Neural cell (in vitro differentiated cells): ENCODE measurements at regions not wholly inside any gene's neighbourhood (a gene's known extent, or its start where the extent isn't known, plus 50 kb on each side); places are given as distances from the start of the nearest gene placed in this dataset.

Experiments
- H2AFZ ChIP-seq: fragments of 200-600, 300-800 bp; sonication (generic), shearing (Covaris generic); 2 replicates; pipeline ENCODE4 v1.6.0; 2014; ENCODE audit warnings: low read depth, mild to moderate bottlenecking, antibody characterized with exemption, low read length, moderate library complexity
- H3F3A ChIP-seq: fragments of 200-600 bp; shearing (Covaris generic); 2 replicates; pipeline ENCODE4 v1.6.1; 2016; ENCODE audit warnings: mild to moderate bottlenecking, moderate library complexity, mixed read lengths, antibody characterized with exemption, low read length; ENCODE audit not compliant: insufficient read depth, poor library complexity, severe bottlenecking
- H3K27ac ChIP-seq: fragments of 200-600, 300-800 bp; sonication (generic), shearing (Covaris generic); 2 replicates; pipeline ENCODE4 v1.5.1; 2014; ENCODE audit warnings: mild to moderate bottlenecking, low read length, moderate library complexity
- H3K27me3 ChIP-seq: fragments of 300-800, 200-600 bp; sonication (generic), shearing (Covaris generic); 2 replicates; pipeline ENCODE4 v1.6.0; 2014; ENCODE audit warnings: mild to moderate bottlenecking, low read depth, low read length, moderate library complexity; ENCODE audit not compliant: insufficient read depth
- H3K36me3 ChIP-seq: fragments of 300-800, 200-600 bp; sonication (generic), shearing (Covaris generic); 2 replicates; pipeline ENCODE4 v1.5.1; 2014; ENCODE audit warnings: mild to moderate bottlenecking, antibody characterized with exemption, low read length, moderate library complexity; ENCODE audit not compliant: insufficient read depth
- H3K4me2 ChIP-seq: fragments of 300-800, 200-600 bp; sonication (generic), shearing (Covaris generic); 2 replicates; pipeline ENCODE4 v1.6.0; 2014; ENCODE audit warnings: mild to moderate bottlenecking, low read length
- H3K4me3 ChIP-seq: fragments of 300-800, 200-600 bp; sonication (generic), shearing (Covaris generic); 2 replicates; pipeline ENCODE4 v1.5.1; 2014; ENCODE audit warnings: mild to moderate bottlenecking, low read length, moderate library complexity
- H3K79me2 ChIP-seq: fragments of 200-600 bp; shearing (Covaris generic); replicated peaks from 2 replicates; pipeline ENCODE4 v1.6.0; 2014; ENCODE audit warnings: mild to moderate bottlenecking, low read length, moderate library complexity; ENCODE audit not compliant: insufficient read depth
- H3K9ac ChIP-seq: fragments of 300-800, 200-600 bp; sonication (generic), shearing (Covaris generic); 2 replicates; pipeline ENCODE4 v1.6.1; 2016; ENCODE audit warnings: mild to moderate bottlenecking, low read length, mixed read lengths
- H3K9me2 ChIP-seq: fragments of 200-600 bp; shearing (Covaris generic); 2 replicates; pipeline ENCODE4 v1.6.1; 2016; ENCODE audit warnings: mild to moderate bottlenecking, low read length, mixed read lengths; ENCODE audit not compliant: insufficient read depth
- H3K9me3 ChIP-seq: fragments of 200-600, 300-800 bp; sonication (generic), shearing (Covaris generic); 2 replicates; pipeline ENCODE4 v1.6.1; 2016; ENCODE audit warnings: mild to moderate bottlenecking, mixed run types, low read length, moderate library complexity, mixed read lengths
- H4K20me1 ChIP-seq: fragments of 200-600 bp; shearing (Covaris generic); 2 replicates; pipeline ENCODE4 v1.6.1; 2016; ENCODE audit warnings: mild to moderate bottlenecking, mixed run types; ENCODE audit not compliant: insufficient read depth
- CTCF ChIP-seq: fragments of 450-650 bp; IDR thresholded peaks from 2 replicates; pipeline ENCODE4 v1.5.1; 2014; ENCODE audit warnings: antibody characterized with exemption, mild to moderate bottlenecking, moderate library complexity; ENCODE audit not compliant: poor library complexity, severe bottlenecking
- EP300 ChIP-seq: fragments of 450-650 bp; conservative IDR thresholded peaks from 2 replicates; pipeline ENCODE4 v1.6.1; 2014; ENCODE audit warnings: antibody characterized with exemption, mild to moderate bottlenecking, moderate library complexity; ENCODE audit not compliant: poor library complexity, severe bottlenecking
- EZH2 ChIP-seq: fragments of 200-600, 300-800 bp; shearing (Covaris generic), sonication (generic); IDR thresholded peaks from 2 replicates; pipeline ENCODE4 v1.6.1; 2014; ENCODE audit warnings: antibody characterized with exemption, low read length, borderline replicate concordance, mild to moderate bottlenecking; ENCODE audit not compliant: insufficient read depth, poor library complexity, severe bottlenecking
- MXI1 ChIP-seq: fragments of 450-650 bp; conservative IDR thresholded peaks from 2 replicates; pipeline ENCODE4 v1.6.1; 2014; ENCODE audit warnings: antibody characterized with exemption, mild to moderate bottlenecking; ENCODE audit not compliant: poor library complexity, severe bottlenecking
- POLR2AphosphoS5 ChIP-seq: IDR thresholded peaks from 2 replicates; pipeline ENCODE4 v1.6.1; 2012
- RAD21 ChIP-seq: fragments of 450-650 bp; conservative IDR thresholded peaks from 2 replicates; pipeline ENCODE4 v1.6.1; 2014; ENCODE audit warnings: antibody characterized with exemption, mild to moderate bottlenecking, moderate library complexity
- REST ChIP-seq: IDR thresholded peaks from 2 replicates; pipeline ENCODE4 v1.6.1; 2012; ENCODE audit warnings: borderline replicate concordance
- SMC3 ChIP-seq: fragments of 450-650 bp; conservative IDR thresholded peaks from 2 replicates; pipeline ENCODE4 v1.6.1; 2014; ENCODE audit warnings: antibody characterized with exemption, mild to moderate bottlenecking, moderate library complexity; ENCODE audit not compliant: poor library complexity
- TAF1 ChIP-seq: IDR thresholded peaks from 2 replicates; pipeline ENCODE4 v1.6.1; 2012; ENCODE audit warnings: low read depth

GRCh38 chr6:126118936-126119335, 132.6 kb downstream of the TRMT11 start:
- H3K4me3 ChIP-seq, result no peak overlapping the region
- no peak overlapping the region for H3K9ac ChIP-seq
- no peaks in the 10 kb centered on the region for H3K36me3 ChIP-seq
- H3K27me3 ChIP-seq, result no peaks in the 10 kb centered on the region
- no peak overlapping the region for H2AFZ ChIP-seq
- H3K4me2 ChIP-seq, result no peak overlapping the region
- H3K9me3 ChIP-seq, result no peaks in the 10 kb centered on the region
- H3F3A ChIP-seq, result no peaks in the 10 kb centered on the region
- no peaks in the 10 kb centered on the region for H3K79me2 ChIP-seq
- no peaks in the 10 kb centered on the region for H3K9me2 ChIP-seq
- no peak for TF ChIP-seq EZH2
- TF ChIP-seq SMC3, result no peak
- TF ChIP-seq RAD21, result no peak
- TF ChIP-seq TAF1, result no peak
- TF ChIP-seq CTCF, result no peak
- TF ChIP-seq EP300, result no peak
- no peak overlapping the region for H3K27ac ChIP-seq
- H4K20me1 ChIP-seq, result no peaks in the 10 kb centered on the region

GRCh38 chr6:126123226-126123625, 136.9 kb downstream of the TRMT11 start:
- TF ChIP-seq TAF1, result no peak
- no peak for TF ChIP-seq CTCF
- TF ChIP-seq POLR2AphosphoS5, result no peak
- no peak for TF ChIP-seq SMC3
- TF ChIP-seq EP300, result no peak
- TF ChIP-seq EZH2, result no peak
- no peak for TF ChIP-seq REST
- no peak for TF ChIP-seq MXI1
- no peak for TF ChIP-seq RAD21
- Histone ChIP-seq H3K9me3 (no peaks in the 10 kb centered on the region), H3K79me2 (no peaks in the 10 kb centered on the region), H3K36me3 (no peaks in the 10 kb centered on the region), H2AFZ (no peak overlapping the region), H3K9me2 (no peaks in the 10 kb centered on the region), H3K4me3 (no peak overlapping the region), H3K27ac (no peak overlapping the region), H3F3A (no peaks in the 10 kb centered on the region), H3K4me2 (no peak overlapping the region), H3K27me3 (no peaks in the 10 kb centered on the region), H3K9ac (no peak overlapping the region), H4K20me1 (no peaks in the 10 kb centered on the region)
